NB4 (cell line): ENCODE measurements at regions not wholly inside any gene's neighbourhood (a gene's known extent, or its start where the extent isn't known, plus 50 kb on each side); places are given as distances from the start of the nearest gene placed in this dataset.

Experiments
- DNase-seq: peaks from one replicate; pipeline ENCODE4 v3.0.0; 2010; ENCODE audit warnings: low read depth
- H3K4me3 ChIP-seq: one replicate; pipeline ENCODE4 v1.5.1; 2011; ENCODE audit warnings: mild to moderate bottlenecking, low read depth, low read length, moderate library complexity
- MAX ChIP-seq: IDR thresholded peaks from 2 replicates; pipeline ENCODE4 v1.6.1; 2011; ENCODE audit warnings: low read depth, low read length
- MYC ChIP-seq: IDR thresholded peaks from 2 replicates; pipeline ENCODE4 v1.6.1; 2011; ENCODE audit warnings: low read depth, low read length
- POLR2A ChIP-seq: IDR thresholded peaks from 2 replicates; pipeline ENCODE4 v1.6.1; 2011; ENCODE audit warnings: mild to moderate bottlenecking; ENCODE audit not compliant: insufficient read length; ENCODE audit errors: extremely low read depth
- TF ChIP-seq, protein P1 (sequence below): IDR thresholded peaks from one replicate; pipeline ENCODE4 v1.5.1; 2012; ENCODE audit warnings: low read depth, low read length

DNA sequence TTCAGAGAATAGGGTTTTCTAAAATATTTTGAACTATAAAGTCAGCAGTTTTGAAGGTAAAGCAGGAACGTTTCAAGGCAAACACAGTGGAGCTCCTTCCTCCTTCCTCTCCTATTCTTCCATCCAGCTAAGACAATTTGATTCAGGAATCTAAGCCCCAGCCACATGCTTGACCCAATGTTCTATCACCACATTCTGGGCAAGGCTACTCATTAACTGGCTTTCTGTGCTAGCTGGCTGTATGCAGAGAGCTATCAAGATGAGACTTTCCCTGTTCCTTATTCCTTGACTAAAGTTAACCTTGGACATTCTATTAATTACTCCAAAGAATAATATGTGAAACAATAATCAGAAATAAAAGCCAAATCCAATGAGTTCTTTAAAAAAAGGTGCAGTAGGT lies 266.9 kb downstream of the NOVA1 start:
- H3K4me3 ChIP-seq, result no peak overlapping the region
- DNase-seq, result no peak
- TF ChIP-seq, protein P1, sequence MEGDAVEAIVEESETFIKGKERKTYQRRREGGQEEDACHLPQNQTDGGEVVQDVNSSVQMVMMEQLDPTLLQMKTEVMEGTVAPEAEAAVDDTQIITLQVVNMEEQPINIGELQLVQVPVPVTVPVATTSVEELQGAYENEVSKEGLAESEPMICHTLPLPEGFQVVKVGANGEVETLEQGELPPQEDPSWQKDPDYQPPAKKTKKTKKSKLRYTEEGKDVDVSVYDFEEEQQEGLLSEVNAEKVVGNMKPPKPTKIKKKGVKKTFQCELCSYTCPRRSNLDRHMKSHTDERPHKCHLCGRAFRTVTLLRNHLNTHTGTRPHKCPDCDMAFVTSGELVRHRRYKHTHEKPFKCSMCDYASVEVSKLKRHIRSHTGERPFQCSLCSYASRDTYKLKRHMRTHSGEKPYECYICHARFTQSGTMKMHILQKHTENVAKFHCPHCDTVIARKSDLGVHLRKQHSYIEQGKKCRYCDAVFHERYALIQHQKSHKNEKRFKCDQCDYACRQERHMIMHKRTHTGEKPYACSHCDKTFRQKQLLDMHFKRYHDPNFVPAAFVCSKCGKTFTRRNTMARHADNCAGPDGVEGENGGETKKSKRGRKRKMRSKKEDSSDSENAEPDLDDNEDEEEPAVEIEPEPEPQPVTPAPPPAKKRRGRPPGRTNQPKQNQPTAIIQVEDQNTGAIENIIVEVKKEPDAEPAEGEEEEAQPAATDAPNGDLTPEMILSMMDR, result no peak
- TF ChIP-seq MAX (no peak), POLR2A (no peak), MYC (no peak)

GRCh38 chr14:26328791-26329190 lies 269.0 kb downstream of the NOVA1 start:
- no peak for DNase-seq
- TF ChIP-seq MYC (no peak), POLR2A (no peak)
- H3K4me3 ChIP-seq, result no peak overlapping the region

- no peak overlapping the region for H3K4me3 ChIP-seq
- TF ChIP-seq MAX (no peak), MYC (no peak), POLR2A (no peak)
- TF ChIP-seq, protein P1, result no peak
- no peak for DNase-seq
Observed at GRCh38 chr14:26323869-26324268, 274.0 kb downstream of the NOVA1 start.

- H3K4me3 ChIP-seq, result no peak overlapping the region
- DNase-seq, result no peak
- TF ChIP-seq POLR2A, result no peak
- no peak for TF ChIP-seq MAX
- TF ChIP-seq MYC, result no peak
- TF ChIP-seq, protein P1, result no peak
Observed at GRCh38 chr14:26320886-26321285, 276.9 kb downstream of the NOVA1 start.

DNA sequence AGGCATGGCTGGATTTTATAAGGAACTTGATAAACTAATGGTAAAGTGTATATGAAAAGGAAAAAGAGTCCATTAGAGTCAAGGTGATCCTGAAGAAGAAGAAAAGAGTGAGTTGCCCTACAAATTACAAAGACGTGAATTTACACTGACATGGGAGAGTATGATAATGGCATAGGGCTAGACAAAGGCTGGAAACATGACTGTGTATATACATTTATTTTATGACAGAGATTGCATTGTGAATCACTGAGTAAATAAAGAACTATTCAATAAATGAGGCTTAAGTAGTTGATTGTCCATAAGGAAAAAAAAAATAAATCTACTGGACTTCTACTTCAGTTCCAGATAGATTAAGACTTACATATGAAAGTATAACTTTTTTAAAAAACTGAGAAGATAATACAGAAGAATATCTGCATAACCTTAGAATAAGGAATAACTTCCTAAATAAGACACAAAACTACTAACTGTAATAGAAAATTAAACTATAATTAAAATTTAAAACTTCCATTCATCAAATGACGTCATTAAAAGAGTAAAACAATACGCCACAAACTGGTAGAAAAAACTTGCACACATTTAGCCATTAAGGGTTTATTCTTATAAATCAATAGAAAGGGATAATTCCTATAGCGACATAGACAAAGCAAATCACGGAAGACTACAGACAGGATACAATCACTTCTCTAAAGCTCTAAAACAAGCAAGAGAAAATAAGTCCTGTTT lies 278.5 kb downstream of the NOVA1 start:
- H3K4me3 ChIP-seq, result no peak overlapping the region
- TF ChIP-seq, protein P1, result no peak
- TF ChIP-seq MAX, result no peak
- no peak for TF ChIP-seq POLR2A
- TF ChIP-seq MYC, result no peak
- DNase-seq, result no peak

DNA sequence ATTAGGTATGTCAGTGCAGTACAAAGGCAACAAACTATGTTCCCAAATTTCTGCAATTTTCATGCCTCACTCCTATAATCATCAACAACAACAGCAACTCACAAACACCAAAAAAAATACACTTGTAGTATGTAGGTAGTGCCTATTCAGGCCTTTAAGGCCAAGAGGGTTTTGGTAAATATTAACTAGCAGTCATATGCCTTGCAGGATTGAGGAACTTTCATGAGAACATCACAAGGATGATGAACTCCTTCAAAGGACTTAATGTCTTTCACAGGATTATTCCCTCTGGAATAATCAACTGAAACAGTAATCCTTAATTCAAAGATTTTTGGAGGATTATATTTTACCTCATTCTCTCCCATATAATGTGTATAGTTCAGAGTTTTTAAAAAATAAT lies 293.8 kb downstream of the NOVA1 start:
- H3K4me3 ChIP-seq, result no peak overlapping the region
- DNase-seq, result no peak
- TF ChIP-seq POLR2A, result no peak
- no peak for TF ChIP-seq MYC
- TF ChIP-seq MAX, result no peak
- TF ChIP-seq, protein P1, result no peak
